A673 (cell line): ENCODE measurements at regions not wholly inside any gene's neighbourhood (a gene's known extent, or its start where the extent isn't known, plus 50 kb on each side); places are given as distances from the start of the nearest gene placed in this dataset.

Experiments
- BruUV-seq: library from RNA; stranded (reverse); fragments of 400-500 nt; replicated peaks from 2 replicates; lab custom pipeline; 2021; lab: Mats Ljungman, UMichigan
- CTCF ChIA-PET: fragments of 300-600 bp; sonication (Branson Sonifier 250); formaldehyde crosslinking; loops from one replicate; lab custom pipeline; 2022; ENCODE audit warnings: antibody characterized with exemption; lab: Charles Lee
- POLR2A ChIA-PET: fragments of 300-600 bp; sonication (Branson Sonifier 250); formaldehyde crosslinking; loops from one replicate; lab custom pipeline; 2022; ENCODE audit warnings: antibody characterized with exemption; ENCODE audit not compliant: low non-redundant PET; lab: Charles Lee
- DNase-seq: peaks from one replicate; pipeline ENCODE4 v3.0.0-alpha.2; 2015; ENCODE audit warnings: low spot score
- H3K27ac ChIP-seq: fragments of 200-600 bp; sonication (generic); 2 replicates; pipeline ENCODE4 v1.5.1; 2016; ENCODE audit warnings: mixed run types, low read depth, mild to moderate bottlenecking, mixed read lengths, antibody characterized with exemption, low read length; ENCODE audit not compliant: poor library complexity, severe bottlenecking
- H3K27me3 ChIP-seq: fragments of 200-600 bp; sonication (generic); replicated peaks from 2 replicates; pipeline ENCODE4 v1.6.1; 2017; ENCODE audit warnings: mixed run types, low read depth, mild to moderate bottlenecking, mixed read lengths, antibody characterized with exemption, low read length; ENCODE audit not compliant: insufficient read depth, poor library complexity
- H3K36me3 ChIP-seq: fragments of 200-600 bp; sonication (generic); 2 replicates; pipeline ENCODE4 v1.6.1; 2016; ENCODE audit warnings: mixed run types, mild to moderate bottlenecking, mixed read lengths, antibody characterized with exemption, low read length; ENCODE audit not compliant: insufficient read depth, poor library complexity, severe bottlenecking
- H3K4me1 ChIP-seq: fragments of 200-600 bp; sonication (generic); 2 replicates; pipeline ENCODE4 v1.6.1; 2017; ENCODE audit warnings: mixed run types, mild to moderate bottlenecking, mixed read lengths, antibody characterized with exemption, low read length; ENCODE audit not compliant: insufficient read depth, poor library complexity, severe bottlenecking
- H3K4me3 ChIP-seq: fragments of 200-600 bp; sonication (generic); 2 replicates; pipeline ENCODE4 v1.5.1; 2016; ENCODE audit warnings: low read depth, mixed run types, mild to moderate bottlenecking, mixed read lengths, low read length; ENCODE audit not compliant: poor library complexity, severe bottlenecking
- H3K9me3 ChIP-seq: fragments of 200-600 bp; sonication (generic); 2 replicates; pipeline ENCODE4 v1.6.1; 2016; ENCODE audit warnings: mixed run types, low read depth, mild to moderate bottlenecking, mixed read lengths, antibody characterized with exemption, low read length; ENCODE audit not compliant: poor library complexity, severe bottlenecking
- CTCF ChIP-seq: fragments of 300-800, 200-600 bp; sonication (generic); conservative IDR thresholded peaks from 2 replicates; pipeline ENCODE4 v1.5.1; 2017; ENCODE audit warnings: low read depth, mild to moderate bottlenecking, antibody characterized with exemption, low read length, moderate library complexity, mixed read lengths
- EZH2 ChIP-seq: fragments of 200-600 bp; sonication (generic); IDR thresholded peaks from 2 replicates; pipeline ENCODE4 v1.6.1; 2017; ENCODE audit warnings: borderline replicate concordance, low read depth, mild to moderate bottlenecking, mixed read lengths, antibody characterized with exemption, low read length; ENCODE audit not compliant: poor library complexity, severe bottlenecking
- intact Hi-C: fragments of 100-400 bp; cut with micrococcal nuclease; formaldehyde crosslinking; loops from one replicate; pipeline ENCODE4 v1.10.0; 2022; ENCODE audit not compliant: unreplicated experiment

DNA sequence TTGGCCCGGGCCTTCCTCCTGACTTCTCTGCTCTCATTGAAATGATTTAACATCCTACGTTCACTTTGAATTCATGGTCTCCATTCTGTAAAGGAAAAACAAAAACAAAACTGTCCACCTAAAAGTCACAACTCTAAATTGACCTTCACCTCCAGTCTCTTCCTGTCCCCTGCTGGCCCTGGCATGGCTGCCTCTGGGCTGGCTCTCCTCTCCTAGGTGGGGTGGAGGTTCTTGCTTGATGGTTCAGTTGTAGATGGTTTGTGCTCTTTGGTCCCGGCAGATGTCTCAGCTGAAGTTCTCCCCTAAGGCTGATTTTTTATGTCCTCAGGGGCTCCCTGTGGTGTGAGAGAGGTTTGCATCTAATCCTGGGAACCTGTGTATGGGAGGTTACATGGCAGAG is 121.1 kb downstream of the ACKR3 start:
- no peak for DNase-seq
- POLR2A ChIA-PET: interaction anchor here (0.6 kb wide), 1 partner anchor 168 kb away, joined by 10 read pairs; no protein-coding TSS in a partner anchor
- CTCF ChIA-PET: no interaction called here
- no peaks in the 10 kb centered on the region for H3K4me1 ChIP-seq
- H3K27me3 ChIP-seq: no peaks in the 10 kb centered on the region
- intact Hi-C loops: no loop called here
- H3K36me3 ChIP-seq: no peaks in the 10 kb centered on the region
- BruUV-seq: no TSS peak
- H3K4me3 ChIP-seq: no peak overlapping the region
- no peak overlapping the region for H3K27ac ChIP-seq
- H3K9me3 ChIP-seq: no peaks in the 10 kb centered on the region
- TF ChIP-seq CTCF (no peak), EZH2 (no peak)

DNA sequence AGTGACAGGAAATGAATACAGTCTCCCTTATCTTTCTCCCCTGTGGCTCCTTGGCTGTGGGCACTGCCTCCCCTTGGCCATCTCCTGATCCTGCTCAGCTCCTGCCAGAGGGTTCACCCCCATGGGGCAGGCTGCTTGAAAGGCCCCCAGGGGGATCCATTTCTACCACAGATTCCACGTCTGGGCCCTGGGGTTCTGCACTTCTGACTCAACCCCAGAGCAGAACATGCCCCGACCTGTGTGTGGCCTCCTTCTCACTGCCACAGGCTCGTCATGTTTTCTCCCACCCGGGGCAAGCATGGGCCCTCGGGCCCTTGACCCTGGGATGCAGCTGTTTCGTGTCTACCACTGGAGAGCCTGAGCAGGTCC is 122.2 kb downstream of the ACKR3 start:
- H3K36me3 ChIP-seq: no peaks in the 10 kb centered on the region
- H3K9me3 ChIP-seq: no peaks in the 10 kb centered on the region
- no peaks in the 10 kb centered on the region for H3K27me3 ChIP-seq
- ChIA-PET POLR2A (no interaction called here), CTCF (no interaction called here)
- TF ChIP-seq EZH2 (no peak), CTCF (no peak)
- no TSS peak for BruUV-seq
- intact Hi-C loops: no loop called here
- no peaks in the 10 kb centered on the region for H3K4me1 ChIP-seq
- H3K27ac ChIP-seq: no peak overlapping the region
- DNase-seq: no peak
- no peak overlapping the region for H3K4me3 ChIP-seq

DNA sequence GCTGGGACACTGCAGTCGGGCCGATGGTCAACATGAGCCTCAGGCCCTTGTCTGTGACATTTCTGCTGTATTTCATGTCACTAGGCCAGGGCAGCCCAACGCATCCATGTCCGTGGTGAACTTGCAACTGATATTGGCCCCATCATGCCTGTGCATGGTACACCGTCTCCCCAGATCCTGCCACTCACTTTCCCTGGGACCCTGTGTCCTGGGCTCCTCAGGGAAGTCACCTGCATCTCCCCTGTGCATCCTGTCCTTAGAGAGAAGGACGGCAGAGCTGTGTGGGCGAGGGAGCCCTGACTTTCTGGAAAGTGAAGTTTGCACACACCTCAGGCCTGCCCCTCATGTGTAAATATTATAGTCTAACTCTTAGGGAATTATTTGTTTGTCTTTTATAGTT is 123.3 kb downstream of the ACKR3 start:
- ChIA-PET CTCF (no interaction called here), POLR2A (no interaction called here)
- TF ChIP-seq CTCF (no peak), EZH2 (no peak)
- intact Hi-C loops: no loop called here
- no peaks in the 10 kb centered on the region for H3K4me1 ChIP-seq
- H3K4me3 ChIP-seq: no peak overlapping the region
- no peaks in the 10 kb centered on the region for H3K36me3 ChIP-seq
- H3K9me3 ChIP-seq: no peaks in the 10 kb centered on the region
- H3K27ac ChIP-seq: no peak overlapping the region
- BruUV-seq: no TSS peak
- DNase-seq: no peak
- no peaks in the 10 kb centered on the region for H3K27me3 ChIP-seq
